Tibial artery (tissue), 4 donors: ENCODE measurements at regions not wholly inside any gene's neighbourhood (a gene's known extent, or its start where the extent isn't known, plus 50 kb on each side); places are given as distances from the start of the nearest gene placed in this dataset.

Experiments used
- DNase-seq, 2 donors: peaks; one replicate each; pipeline ENCODE4 v3.0.0-alpha.2; 2019
- H3K27ac ChIP-seq, 2 donors: fragments of 200-600 bp; sonication (generic) in 1 of 2; 1 replicate in 1 of 2; 2 replicates in 1 of 2; pipeline ENCODE4 v1.5.1; 2018 to 2019; ENCODE audit warnings: mild to moderate bottlenecking in 1 of 2
- H3K27me3 ChIP-seq, 2 donors: fragments of 200-600 bp; sonication (generic) in 1 of 2; one replicate each; pipeline versions ENCODE4 v1.5.1 to v1.6.0; 2016 to 2019
- H3K36me3 ChIP-seq, 3 donors: fragments of 200-600 bp; sonication (generic) in 2 of 3; one replicate each; pipeline ENCODE4 v1.5.1; 2016 to 2019; ENCODE audit warnings: mild to moderate bottlenecking in 2 of 3
- H3K4me1 ChIP-seq, 4 donors: fragments of 200-600 bp; sonication (generic) in 2 of 4; 1 replicate in 3 of 4; 2 replicates in 1 of 4; pipeline ENCODE4 v1.5.1; 2016 to 2019
- H3K4me3 ChIP-seq, 2 donors: fragments of 200-600 bp; sonication (generic) in 1 of 2; 1 replicate in 1 of 2; 2 replicates in 1 of 2; pipeline ENCODE4 v1.5.1; 2018 to 2019; ENCODE audit warnings: mild to moderate bottlenecking in 2 of 2
- H3K9me3 ChIP-seq, 3 donors: fragments of 200-600 bp; sonication (generic) in 1 of 3; one replicate each; pipeline ENCODE4 v1.5.1; 2016 to 2019
- intact Hi-C: fragments of 100-400 bp; cut with DNase I; formaldehyde crosslinking; loops from one replicate; pipeline ENCODE4 v1.15.0; 2023; ENCODE audit warnings: low total_unique reads
- TF ChIP-seq, protein P1 (sequence below), 2 experiments: fragments of 200-600 bp in 1 of 2; fragments of 450-650 bp in 1 of 2; IDR thresholded peaks; one replicate each; pipeline ENCODE4 v1.5.1; 2017 to 2019; ENCODE audit warnings: antibody characterized with exemption in 2 of 2, mild to moderate bottlenecking in 1 of 2, moderate library complexity in 1 of 2

DNA sequence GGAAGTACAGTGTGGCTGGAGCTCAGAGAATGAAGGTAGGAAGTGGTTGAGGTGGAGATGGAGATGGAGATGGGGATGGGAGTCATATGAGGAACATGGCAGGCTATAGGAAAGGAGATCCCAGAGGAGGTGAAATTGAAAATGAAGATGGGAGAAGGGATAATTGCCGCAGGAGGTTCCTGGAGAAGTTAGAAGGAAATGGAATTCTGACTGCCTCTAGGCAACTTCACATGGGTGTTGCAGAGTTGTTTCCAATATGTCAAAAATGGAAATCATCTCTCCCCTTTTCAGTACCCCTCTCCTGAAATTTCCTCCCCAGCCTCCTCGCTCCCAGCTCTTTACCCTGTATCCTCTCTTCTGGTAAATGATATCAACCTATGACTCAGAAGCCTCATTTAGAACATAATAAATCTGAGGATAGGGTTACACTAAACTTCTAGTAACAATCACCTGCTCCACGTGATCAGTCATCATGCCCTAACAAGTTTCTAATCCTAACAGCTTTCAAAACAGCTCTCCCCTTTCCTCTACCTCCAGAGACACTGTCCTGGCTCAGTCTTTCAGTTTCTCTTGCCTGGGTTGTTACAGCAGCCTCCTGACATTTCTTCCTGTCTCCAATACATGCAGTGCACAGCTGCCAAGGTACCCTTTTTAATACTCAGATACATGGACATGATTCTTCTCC is 201.9 kb upstream of the RBMS1 start:
- Histone ChIP-seq H3K27ac (no peak overlapping the region), H3K4me3 (no peak overlapping the region), H3K4me1 (peaks cover 0 to 7% (median 0%) of the 10 kb centered on the region in 4 donors), H3K27me3 (no peaks in the 10 kb centered on the region), H3K9me3 (no peaks in the 10 kb centered on the region), H3K36me3 (no peaks in the 10 kb centered on the region)
- DNase-seq: no peak
- TF ChIP-seq, protein P1, sequence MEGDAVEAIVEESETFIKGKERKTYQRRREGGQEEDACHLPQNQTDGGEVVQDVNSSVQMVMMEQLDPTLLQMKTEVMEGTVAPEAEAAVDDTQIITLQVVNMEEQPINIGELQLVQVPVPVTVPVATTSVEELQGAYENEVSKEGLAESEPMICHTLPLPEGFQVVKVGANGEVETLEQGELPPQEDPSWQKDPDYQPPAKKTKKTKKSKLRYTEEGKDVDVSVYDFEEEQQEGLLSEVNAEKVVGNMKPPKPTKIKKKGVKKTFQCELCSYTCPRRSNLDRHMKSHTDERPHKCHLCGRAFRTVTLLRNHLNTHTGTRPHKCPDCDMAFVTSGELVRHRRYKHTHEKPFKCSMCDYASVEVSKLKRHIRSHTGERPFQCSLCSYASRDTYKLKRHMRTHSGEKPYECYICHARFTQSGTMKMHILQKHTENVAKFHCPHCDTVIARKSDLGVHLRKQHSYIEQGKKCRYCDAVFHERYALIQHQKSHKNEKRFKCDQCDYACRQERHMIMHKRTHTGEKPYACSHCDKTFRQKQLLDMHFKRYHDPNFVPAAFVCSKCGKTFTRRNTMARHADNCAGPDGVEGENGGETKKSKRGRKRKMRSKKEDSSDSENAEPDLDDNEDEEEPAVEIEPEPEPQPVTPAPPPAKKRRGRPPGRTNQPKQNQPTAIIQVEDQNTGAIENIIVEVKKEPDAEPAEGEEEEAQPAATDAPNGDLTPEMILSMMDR (IDR thresholded peaks at IDR 0.05): no peak
- intact Hi-C loops: no loop called here

DNA sequence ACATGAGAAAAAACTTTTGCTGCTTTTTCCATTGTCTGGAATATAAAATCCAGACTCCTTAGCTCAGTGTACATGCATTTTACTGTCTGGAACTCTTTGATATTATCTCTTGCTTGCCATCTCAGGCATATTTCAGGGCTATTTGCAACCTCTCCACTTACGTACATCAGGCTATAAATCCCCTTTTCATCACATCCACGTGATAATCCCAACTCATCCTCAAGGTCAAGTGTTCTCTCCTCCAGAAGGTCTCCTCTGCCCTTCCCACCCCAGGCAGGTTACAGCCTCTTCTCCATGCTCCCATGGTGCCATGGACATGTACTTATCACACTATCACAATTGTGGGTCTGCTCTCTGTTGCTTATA is 202.5 kb upstream of the RBMS1 start:
- intact Hi-C loops: no loop called here
- Histone ChIP-seq H3K27ac (no peak overlapping the region), H3K27me3 (no peaks in the 10 kb centered on the region), H3K9me3 (no peaks in the 10 kb centered on the region), H3K36me3 (no peaks in the 10 kb centered on the region), H3K4me1 (peaks cover 0 to 7% (median 0%) of the 10 kb centered on the region in 4 donors), H3K4me3 (no peak overlapping the region)
- TF ChIP-seq, protein P1 (IDR thresholded peaks at IDR 0.05): no peak
- no peak for DNase-seq

GRCh38 chr2:160697817-160698216 is 204.2 kb upstream of the RBMS1 start:
- no peaks in the 10 kb centered on the region for H3K27me3 ChIP-seq
- intact Hi-C loops: no loop called here
- H3K36me3 ChIP-seq: no peaks in the 10 kb centered on the region
- H3K4me1 ChIP-seq: peaks cover 0 to 7% (median 0%) of the 10 kb centered on the region in 4 donors
- H3K27ac ChIP-seq: no peak overlapping the region
- no peak for DNase-seq
- no peaks in the 10 kb centered on the region for H3K9me3 ChIP-seq
- H3K4me3 ChIP-seq: no peak overlapping the region
- TF ChIP-seq, protein P1 (IDR thresholded peaks at IDR 0.05): no peak

DNA sequence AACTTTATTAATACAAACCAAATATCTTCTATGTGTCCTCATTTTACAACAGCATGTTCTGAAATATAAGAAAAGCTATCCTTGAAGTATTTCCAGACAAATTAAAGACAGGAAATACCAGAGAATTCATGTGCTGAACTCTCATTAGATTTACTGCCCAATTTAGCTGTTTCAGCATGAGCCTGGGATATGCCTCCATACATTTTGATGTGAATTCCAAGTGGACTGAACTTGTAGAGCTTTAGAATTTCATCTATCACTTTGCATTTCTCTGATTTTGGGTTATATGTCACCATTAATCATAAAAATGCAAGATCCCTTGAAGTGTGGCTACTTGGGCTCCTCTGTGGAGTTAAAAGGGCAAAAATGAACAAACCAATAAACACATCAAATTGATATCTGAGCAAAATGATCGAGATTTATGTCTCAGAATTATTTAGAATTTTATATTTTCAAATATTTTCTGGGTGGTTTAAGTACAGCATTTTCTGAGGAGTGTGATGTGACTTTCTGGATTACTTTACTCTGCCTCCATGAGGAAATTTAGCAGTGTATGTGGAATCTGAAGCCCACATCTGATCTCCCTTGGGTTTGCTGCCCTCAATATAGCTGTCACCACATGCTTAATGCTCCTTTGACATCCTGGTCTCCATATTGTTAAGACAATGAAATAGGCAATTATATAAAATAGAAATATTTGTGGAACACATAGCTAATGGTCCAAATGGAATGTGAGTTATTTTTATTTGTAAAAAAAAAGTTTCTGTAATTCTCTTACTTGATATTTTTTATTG is 206.6 kb upstream of the RBMS1 start:
- no peaks in the 10 kb centered on the region for H3K36me3 ChIP-seq
- no peaks in the 10 kb centered on the region for H3K9me3 ChIP-seq
- intact Hi-C loops: no loop called here
- DNase-seq: no peak
- H3K27me3 ChIP-seq: no peaks in the 10 kb centered on the region
- TF ChIP-seq, protein P1 (IDR thresholded peaks at IDR 0.05): no peak
- H3K4me3 ChIP-seq: no peak overlapping the region
- peaks cover 0 to 7% (median 0%) of the 10 kb centered on the region in 4 donors for H3K4me1 ChIP-seq
- no peak overlapping the region for H3K27ac ChIP-seq

GRCh38 chr2:160701822-160702221 is 208.2 kb upstream of the RBMS1 start:
- H3K4me1 ChIP-seq: peaks cover 0 to 7% (median 0%) of the 10 kb centered on the region in 4 donors
- H3K27ac ChIP-seq: no peak overlapping the region
- no peaks in the 10 kb centered on the region for H3K36me3 ChIP-seq
- no peaks in the 10 kb centered on the region for H3K27me3 ChIP-seq
- intact Hi-C loops: no loop called here
- H3K4me3 ChIP-seq: no peak overlapping the region
- TF ChIP-seq, protein P1 (IDR thresholded peaks at IDR 0.05): no peak
- DNase-seq: no peak
- no peaks in the 10 kb centered on the region for H3K9me3 ChIP-seq
